ENCODE measurements at regions not wholly inside any gene's neighbourhood (a gene's known extent, or its start where the extent isn't known, plus 50 kb on each side); places are given as distances from the start of the nearest gene placed in this dataset.

DNA sequence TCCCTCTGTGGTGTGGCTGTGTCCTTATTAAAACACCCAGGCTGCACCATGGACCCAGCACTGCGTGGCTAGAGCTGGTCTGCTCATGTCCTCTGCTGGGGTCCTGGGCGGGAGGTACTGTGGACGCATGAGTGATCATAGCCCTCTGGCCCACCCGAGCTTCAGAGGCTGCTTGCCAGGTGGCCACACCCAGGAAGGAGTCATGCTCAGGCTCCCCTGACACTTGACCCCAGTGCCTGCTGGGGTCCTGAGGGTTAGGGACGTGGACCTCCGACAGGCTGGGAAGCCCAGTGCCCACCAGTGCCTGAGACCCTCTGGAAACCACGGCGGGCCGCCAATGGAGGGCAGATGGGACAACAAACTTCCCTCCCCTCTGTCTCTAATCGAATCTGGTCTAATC lies 66.3 kb upstream of the HS6ST1 start:
- TF ChIP-seq, protein P1, sequence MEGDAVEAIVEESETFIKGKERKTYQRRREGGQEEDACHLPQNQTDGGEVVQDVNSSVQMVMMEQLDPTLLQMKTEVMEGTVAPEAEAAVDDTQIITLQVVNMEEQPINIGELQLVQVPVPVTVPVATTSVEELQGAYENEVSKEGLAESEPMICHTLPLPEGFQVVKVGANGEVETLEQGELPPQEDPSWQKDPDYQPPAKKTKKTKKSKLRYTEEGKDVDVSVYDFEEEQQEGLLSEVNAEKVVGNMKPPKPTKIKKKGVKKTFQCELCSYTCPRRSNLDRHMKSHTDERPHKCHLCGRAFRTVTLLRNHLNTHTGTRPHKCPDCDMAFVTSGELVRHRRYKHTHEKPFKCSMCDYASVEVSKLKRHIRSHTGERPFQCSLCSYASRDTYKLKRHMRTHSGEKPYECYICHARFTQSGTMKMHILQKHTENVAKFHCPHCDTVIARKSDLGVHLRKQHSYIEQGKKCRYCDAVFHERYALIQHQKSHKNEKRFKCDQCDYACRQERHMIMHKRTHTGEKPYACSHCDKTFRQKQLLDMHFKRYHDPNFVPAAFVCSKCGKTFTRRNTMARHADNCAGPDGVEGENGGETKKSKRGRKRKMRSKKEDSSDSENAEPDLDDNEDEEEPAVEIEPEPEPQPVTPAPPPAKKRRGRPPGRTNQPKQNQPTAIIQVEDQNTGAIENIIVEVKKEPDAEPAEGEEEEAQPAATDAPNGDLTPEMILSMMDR (IDR thresholded peaks at IDR 0.05; ENCODE audit: poor library complexity) = no peak
- TF ChIP-seq EZH2 (IDR thresholded peaks at IDR 0.05; ENCODE audit: borderline replicate concordance) = no peak
